ENCODE measurements at regions not wholly inside any gene's neighbourhood (a gene's known extent, or its start where the extent isn't known, plus 50 kb on each side); places are given as distances from the start of the nearest gene placed in this dataset.
"Not testable (repeated sequence)": the region's sequence is repeated elsewhere in the genome, so short reads cannot be mapped to it uniquely, and the experiment has no call there.

GRCh38 chr1:186762653-186763052 lies 66.1 kb upstream of the PLA2G4A start:
- intact Hi-C loops (cut with micrococcal nuclease; ENCODE audit: unreplicated experiment) = no loop called here
- no peak for DNase-seq
- no peak for TF ChIP-seq EZH2 (IDR thresholded peaks at IDR 0.05; ENCODE audit: low read depth)
- TF ChIP-seq, protein P1, sequence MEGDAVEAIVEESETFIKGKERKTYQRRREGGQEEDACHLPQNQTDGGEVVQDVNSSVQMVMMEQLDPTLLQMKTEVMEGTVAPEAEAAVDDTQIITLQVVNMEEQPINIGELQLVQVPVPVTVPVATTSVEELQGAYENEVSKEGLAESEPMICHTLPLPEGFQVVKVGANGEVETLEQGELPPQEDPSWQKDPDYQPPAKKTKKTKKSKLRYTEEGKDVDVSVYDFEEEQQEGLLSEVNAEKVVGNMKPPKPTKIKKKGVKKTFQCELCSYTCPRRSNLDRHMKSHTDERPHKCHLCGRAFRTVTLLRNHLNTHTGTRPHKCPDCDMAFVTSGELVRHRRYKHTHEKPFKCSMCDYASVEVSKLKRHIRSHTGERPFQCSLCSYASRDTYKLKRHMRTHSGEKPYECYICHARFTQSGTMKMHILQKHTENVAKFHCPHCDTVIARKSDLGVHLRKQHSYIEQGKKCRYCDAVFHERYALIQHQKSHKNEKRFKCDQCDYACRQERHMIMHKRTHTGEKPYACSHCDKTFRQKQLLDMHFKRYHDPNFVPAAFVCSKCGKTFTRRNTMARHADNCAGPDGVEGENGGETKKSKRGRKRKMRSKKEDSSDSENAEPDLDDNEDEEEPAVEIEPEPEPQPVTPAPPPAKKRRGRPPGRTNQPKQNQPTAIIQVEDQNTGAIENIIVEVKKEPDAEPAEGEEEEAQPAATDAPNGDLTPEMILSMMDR (conservative IDR thresholded peaks at IDR 0.05) = no peak
- ChIA-PET POLR2A (ENCODE audit: unreplicated experiment) (no interaction called here), CTCF (no interaction called here)
- no peaks in the 10 kb centered on the region for H3K9me2 ChIP-seq (ENCODE audit: insufficient read depth)
- no peak overlapping the region for H3K27ac ChIP-seq
- no peaks in the 10 kb centered on the region for H3F3A ChIP-seq (ENCODE audit: insufficient read depth, low read depth)
- H3K4me2 ChIP-seq = no peak overlapping the region
- no peaks in the 10 kb centered on the region for H3K36me3 ChIP-seq (ENCODE audit: low read depth)
- no peak overlapping the region for H2AFZ ChIP-seq
- no peaks in the 10 kb centered on the region; the same call in 1 of the 2 replicates for H4K20me1 ChIP-seq (ENCODE audit: insufficient read depth)
- no peaks in the 10 kb centered on the region for H3K9me3 ChIP-seq (ENCODE audit: insufficient read depth, low read depth)
- no TSS peak for BruUV-seq (replicated peaks)
- no peaks in the 10 kb centered on the region for H3K27me3 ChIP-seq (ENCODE audit: insufficient read depth, low read depth)
- no peaks in the 10 kb centered on the region for H3K79me2 ChIP-seq (ENCODE audit: low read depth)
- H3K4me1 ChIP-seq (replicated peaks; ENCODE audit: insufficient read depth) = no peaks in the 10 kb centered on the region
- H3K4me3 ChIP-seq = no peak overlapping the region

DNA sequence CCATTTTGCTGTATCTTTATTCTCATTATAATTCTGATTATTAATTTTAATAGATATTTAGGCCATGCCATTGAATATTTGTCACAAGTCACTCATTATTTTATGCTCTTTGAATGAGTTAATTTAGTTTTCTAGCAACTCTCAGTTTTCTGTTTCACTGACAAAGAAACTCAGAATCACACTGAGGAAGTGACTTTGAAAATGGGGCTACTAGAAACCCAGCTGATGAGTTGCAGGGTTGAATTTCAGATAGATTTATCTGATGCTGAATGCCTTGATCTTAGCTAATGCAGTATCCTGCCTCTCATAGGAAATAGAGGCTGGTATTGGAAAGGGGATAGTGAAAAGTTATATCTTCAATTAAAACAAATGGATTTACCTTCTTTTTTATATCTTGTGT lies 67.4 kb upstream of the PLA2G4A start:
- Histone ChIP-seq H3K4me2 (no peak overlapping the region), H3K27me3 (ENCODE audit: insufficient read depth, low read depth) (no peaks in the 10 kb centered on the region), H3K27ac (no peak overlapping the region), H3K4me3 (no peak overlapping the region), H2AFZ (no peak overlapping the region), H3F3A (ENCODE audit: insufficient read depth, low read depth) (no peaks in the 10 kb centered on the region), H4K20me1 (ENCODE audit: insufficient read depth) (no peaks in the 10 kb centered on the region; the same call in 1 of the 2 replicates), H3K36me3 (ENCODE audit: low read depth) (no peaks in the 10 kb centered on the region), H3K9me2 (ENCODE audit: insufficient read depth) (no peaks in the 10 kb centered on the region), H3K4me1 (replicated peaks; ENCODE audit: insufficient read depth) (no peaks in the 10 kb centered on the region), H3K79me2 (ENCODE audit: low read depth) (no peaks in the 10 kb centered on the region), H3K9me3 (ENCODE audit: insufficient read depth, low read depth) (no peaks in the 10 kb centered on the region)
- no peak for TF ChIP-seq EZH2 (IDR thresholded peaks at IDR 0.05; ENCODE audit: low read depth)
- TF ChIP-seq, protein P1 (conservative IDR thresholded peaks at IDR 0.05) = no peak
- no peak for DNase-seq
- intact Hi-C loops (cut with micrococcal nuclease; ENCODE audit: unreplicated experiment) = no loop called here
- POLR2A ChIA-PET (ENCODE audit: unreplicated experiment) = no interaction called here
- BruUV-seq (replicated peaks) = no TSS peak
- CTCF ChIA-PET = no interaction called here

DNA sequence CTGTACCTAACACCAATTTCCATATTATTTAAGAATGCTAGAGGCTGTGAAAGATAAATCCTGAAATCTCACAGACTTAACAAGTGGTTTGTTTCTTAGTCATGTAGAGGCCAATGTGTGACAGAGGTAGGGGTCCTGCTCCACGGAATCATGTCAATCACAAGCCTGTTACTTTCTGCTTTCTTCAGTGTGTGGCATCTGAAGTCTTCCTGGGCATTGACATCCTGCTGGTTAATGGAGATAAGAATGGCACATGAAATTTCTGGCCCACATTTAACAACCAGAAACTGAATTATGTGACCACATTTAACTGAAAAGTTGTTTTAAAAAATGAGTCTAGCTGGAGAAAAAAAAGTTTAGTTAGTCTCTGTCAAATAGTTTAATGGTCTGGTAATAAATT lies 68.3 kb upstream of the PLA2G4A start:
- no peaks in the 10 kb centered on the region for H3K4me1 ChIP-seq (replicated peaks; ENCODE audit: insufficient read depth)
- no peak for DNase-seq
- no peaks in the 10 kb centered on the region for H3K9me3 ChIP-seq (ENCODE audit: insufficient read depth, low read depth)
- BruUV-seq (replicated peaks) = no TSS peak
- CTCF ChIA-PET = no interaction called here
- H3K79me2 ChIP-seq (ENCODE audit: low read depth) = no peaks in the 10 kb centered on the region
- H4K20me1 ChIP-seq (ENCODE audit: insufficient read depth) = no peaks in the 10 kb centered on the region; the same call in 1 of the 2 replicates
- no peaks in the 10 kb centered on the region for H3K9me2 ChIP-seq (ENCODE audit: insufficient read depth)
- H3F3A ChIP-seq (ENCODE audit: insufficient read depth, low read depth) = no peaks in the 10 kb centered on the region
- POLR2A ChIA-PET (ENCODE audit: unreplicated experiment) = no interaction called here
- TF ChIP-seq EZH2 (IDR thresholded peaks at IDR 0.05; ENCODE audit: low read depth) = no peak
- TF ChIP-seq, protein P1 (conservative IDR thresholded peaks at IDR 0.05) = no peak
- H3K36me3 ChIP-seq (ENCODE audit: low read depth) = no peaks in the 10 kb centered on the region
- H3K27me3 ChIP-seq (ENCODE audit: insufficient read depth, low read depth) = no peaks in the 10 kb centered on the region
- intact Hi-C loops (cut with micrococcal nuclease; ENCODE audit: unreplicated experiment) = no loop called here
- H3K4me2 ChIP-seq = no peak overlapping the region
- no peak overlapping the region for H3K27ac ChIP-seq
- H3K4me3 ChIP-seq = no peak overlapping the region
- H2AFZ ChIP-seq = no peak overlapping the region

- H2AFZ ChIP-seq; BruUV-seq (replicated peaks); H3K4me2 ChIP-seq; H3K79me2 ChIP-seq (ENCODE audit: low read depth); intact Hi-C loops (cut with micrococcal nuclease; ENCODE audit: unreplicated experiment); H3K36me3 ChIP-seq (ENCODE audit: low read depth); POLR2A ChIA-PET (ENCODE audit: unreplicated experiment); DNase-seq; H3K9me2 ChIP-seq (ENCODE audit: insufficient read depth); H3K27me3 ChIP-seq (ENCODE audit: insufficient read depth, low read depth); H3F3A ChIP-seq (ENCODE audit: insufficient read depth, low read depth); H3K4me1 ChIP-seq (replicated peaks; ENCODE audit: insufficient read depth); CTCF ChIA-PET; H3K9me3 ChIP-seq (ENCODE audit: insufficient read depth, low read depth); H3K4me3 ChIP-seq; H4K20me1 ChIP-seq (ENCODE audit: insufficient read depth); H3K27ac ChIP-seq: not testable (repeated sequence)
Observed at GRCh38 chr1:186758896-186759606, 69.7 kb upstream of the PLA2G4A start.

Data from PC-9 (cell line).